PFSK-1 (cell line): ENCODE measurements at regions not wholly inside any gene's neighbourhood (a gene's known extent, or its start where the extent isn't known, plus 50 kb on each side); places are given as distances from the start of the nearest gene placed in this dataset.

ENCODE experiments used
- FOXP2 ChIP-seq: optimal IDR thresholded peaks from 2 replicates; pipeline ENCODE3; 2011; ENCODE audit warnings: borderline replicate concordance, control low read depth, inconsistent platforms; ENCODE audit not compliant: insufficient read depth; ENCODE audit errors: extremely low read length, extremely low read depth
- POLR2AphosphoS5 ChIP-seq: IDR thresholded peaks from 2 replicates; pipeline ENCODE4 v1.6.1; 2012; ENCODE audit warnings: low read depth, mild to moderate bottlenecking, control low read depth, low read length, moderate library complexity
- REST ChIP-seq, 2 experiments: IDR thresholded peaks; 2 replicates each; pipeline versions ENCODE4 v1.6.1 to v1.8.0; 2011 to 2012; ENCODE audit warnings: low read depth in 2 of 2, low read length in 2 of 2, control low read depth in 1 of 2, inconsistent platforms in 1 of 2, mild to moderate bottlenecking in 1 of 2, moderate library complexity in 1 of 2; ENCODE audit not compliant: insufficient read depth in 1 of 2
- SIN3A ChIP-seq: IDR thresholded peaks from 2 replicates; pipeline ENCODE4 v1.6.1; 2012; ENCODE audit warnings: mild to moderate bottlenecking, low read length, moderate library complexity, borderline replicate concordance; ENCODE audit not compliant: insufficient read depth
- TAF1 ChIP-seq: IDR thresholded peaks from 2 replicates; pipeline ENCODE4 v1.6.1; 2012; ENCODE audit warnings: low read length, control low read depth, borderline replicate concordance; ENCODE audit not compliant: insufficient read depth

GRCh38 chr1:229204921-229205777 is 65.8 kb upstream of the RAB4A start:
- TF ChIP-seq REST (IDR thresholded peaks at IDR 0.05; ENCODE audit: insufficient read depth in 1 of 2, low read depth in 2 of 2, low read length in 2 of 2) (no peak), SIN3A (no peak), TAF1 (no peak), POLR2AphosphoS5 (no peak), FOXP2 (no peak)

- TF ChIP-seq POLR2AphosphoS5 (no peak), REST (IDR thresholded peaks at IDR 0.05; ENCODE audit: insufficient read depth in 1 of 2, low read depth in 2 of 2, low read length in 2 of 2) (no peak), TAF1 (no peak), FOXP2 (no peak), SIN3A (no peak)
These were observed 65.1 kb upstream of the RAB4A start for GRCh38 chr1:229205854-229206253.

- no peak for TF ChIP-seq REST (IDR thresholded peaks at IDR 0.05; ENCODE audit: insufficient read depth in 1 of 2, low read depth in 2 of 2, low read length in 2 of 2)
- no peak for TF ChIP-seq FOXP2
- TF ChIP-seq TAF1, result no peak
- TF ChIP-seq POLR2AphosphoS5, result no peak
- no peak for TF ChIP-seq SIN3A
These were observed 63.0 kb upstream of the RAB4A start for GRCh38 chr1:229207916-229208315.

- TF ChIP-seq FOXP2 (no peak), REST (IDR thresholded peaks at IDR 0.05; ENCODE audit: insufficient read depth in 1 of 2, low read depth in 2 of 2, low read length in 2 of 2) (no peak), TAF1 (no peak), SIN3A (no peak), POLR2AphosphoS5 (no peak)
These were observed 62.4 kb upstream of the RAB4A start for GRCh38 chr1:229208481-229208880.

- TF ChIP-seq REST (IDR thresholded peaks at IDR 0.05; ENCODE audit: insufficient read depth in 1 of 2, low read depth in 2 of 2, low read length in 2 of 2), result no peak
- TF ChIP-seq POLR2AphosphoS5, result no peak
- no peak for TF ChIP-seq SIN3A
- TF ChIP-seq FOXP2, result no peak
- no peak for TF ChIP-seq TAF1
These were observed 61.5 kb upstream of the RAB4A start for GRCh38 chr1:229209386-229209785.
